K562 (cell line): ENCODE measurements at regions not wholly inside any gene's neighbourhood (a gene's known extent, or its start where the extent isn't known, plus 50 kb on each side); places are given as distances from the start of the nearest gene placed in this dataset.

Experiments
- ATAC-seq: fragments of 200-7000 bp; cut with Tn5 transposase; 3 replicates; pipeline ENCODE4 v1.9.1; 2020; ENCODE audit warnings: moderate library complexity
- BruUV-seq: library from RNA; stranded (reverse); fragments of 400-500 nt; replicated peaks from 2 replicates; lab custom pipeline; 2021; lab: Mats Ljungman, UMichigan
- CTCF ChIA-PET: fragments of 300-600 bp; formaldehyde crosslinking; extraction: SDS; loops from one replicate; lab custom pipeline; 2021; ENCODE audit warnings: low intra/inter-chr PET ratio; lab: Yijun Ruan, JAX
- POLR2A ChIA-PET: fragments of 300-600, 350-650 bp; sonication (Branson Sonifier 250); formaldehyde crosslinking; extraction: SDS; loops from one replicate; lab custom pipeline; 2021; ENCODE audit warnings: antibody characterized with exemption, inconsistent platforms; lab: Yijun Ruan, JAX
- DNase-seq, 4 experiments: peaks; one replicate each; pipeline versions ENCODE4 v3.0.0 to v3.0.0-alpha.2; 2011 to 2018; ENCODE audit warnings: low spot score in 3 of 4, mixed read lengths in 3 of 4; ENCODE audit errors: extremely low read depth in 1 of 4
- FAIRE-seq: peaks from 2 replicates; lab custom pipeline; 2011; peaks lifted over from hg19 to GRCh38; lab: Jason Lieb, UNC
- H2AFZ ChIP-seq: 2 replicates; pipeline ENCODE4 v1.6.0; 2011; ENCODE audit warnings: low read depth, low read length, control low read depth, inconsistent platforms
- H3K27ac ChIP-seq: fragments of 200-600 bp; 3 replicates; pipeline ENCODE4 v1.8.0; 2011; ENCODE audit warnings: low read depth, mild to moderate bottlenecking, control low read depth, inconsistent platforms, low read length, moderate library complexity, mixed read lengths; ENCODE audit errors: extremely low read depth
- H3K27me3 ChIP-seq, 2 experiments: fragments of 300-600 bp in 1 of 2; 2 replicates in 1 of 2; 3 replicates in 1 of 2; pipeline versions ENCODE4 v1.6.0 to v1.8.0; 2011; ENCODE audit warnings: inconsistent platforms in 2 of 2, low read length in 2 of 2, mild to moderate bottlenecking in 1 of 2, mixed read lengths in 1 of 2, moderate library complexity in 1 of 2; ENCODE audit not compliant: control insufficient read depth in 2 of 2, insufficient read depth in 2 of 2
- H3K36me3 ChIP-seq: fragments of 300-600 bp; 3 replicates; pipeline ENCODE4 v1.8.0; 2011; ENCODE audit warnings: mild to moderate bottlenecking, low read length, inconsistent platforms; ENCODE audit not compliant: control insufficient read depth, insufficient read depth
- H3K4me1 ChIP-seq, 2 experiments: fragments of 200-600 bp in 1 of 2; replicated peaks in 1 of 2; 2 replicates in 1 of 2; 3 replicates in 1 of 2; pipeline versions ENCODE4 v1.5.1 to v1.8.0; 2011; ENCODE audit warnings: inconsistent platforms in 2 of 2, low read length in 2 of 2, mild to moderate bottlenecking in 1 of 2, mixed read lengths in 1 of 2, moderate library complexity in 1 of 2; ENCODE audit not compliant: control insufficient read depth in 2 of 2, insufficient read depth in 2 of 2
- H3K4me2 ChIP-seq: 2 replicates; pipeline ENCODE4 v1.6.1; 2011; ENCODE audit warnings: low read length, control low read depth, inconsistent platforms, mixed read lengths; ENCODE audit not compliant: insufficient read depth
- H3K4me3 ChIP-seq: fragments of 200-600 bp; sonication (generic), shearing (Covaris generic); 2 replicates; pipeline ENCODE4 v1.5.1; 2016; ENCODE audit warnings: control low read depth, inconsistent platforms
- H3K79me2 ChIP-seq: fragments of 200-600 bp; 3 replicates; pipeline ENCODE4 v1.8.0; 2011; ENCODE audit warnings: low read length, inconsistent platforms; ENCODE audit not compliant: control insufficient read depth, insufficient read depth
- H3K9ac ChIP-seq, 2 experiments: 2 replicates each; pipeline versions ENCODE4 v1.6.0 to v1.6.1; 2011; ENCODE audit warnings: low read depth in 2 of 2, low read length in 2 of 2, control low read depth in 1 of 2, inconsistent platforms in 1 of 2, mild to moderate bottlenecking in 1 of 2, mixed read lengths in 1 of 2; ENCODE audit not compliant: insufficient read depth in 1 of 2
- H3K9me1 ChIP-seq: one replicate; pipeline ENCODE4 v1.6.0; 2011; ENCODE audit warnings: inconsistent platforms, mild to moderate bottlenecking, low read length, moderate library complexity; ENCODE audit not compliant: control insufficient read depth, insufficient read depth
- H3K9me3 ChIP-seq: replicated peaks from 2 replicates; pipeline ENCODE4 v1.5.1; 2011; ENCODE audit warnings: low read depth, low read length, inconsistent platforms; ENCODE audit not compliant: control insufficient read depth, insufficient read depth
- H4K20me1 ChIP-seq: replicated peaks from 2 replicates; pipeline ENCODE4 v1.6.1; 2011; ENCODE audit warnings: low read length, inconsistent platforms, mixed read lengths; ENCODE audit not compliant: control insufficient read depth, insufficient read depth
- DDX20 ChIP-seq: fragments of 450-650 bp; IDR thresholded peaks from 2 replicates; pipeline ENCODE4 v1.6.1; 2016; ENCODE audit warnings: missing genetic modification characterization, low read depth, mild to moderate bottlenecking, missing compliant biosample characterization, moderate library complexity
- DIDO1 ChIP-seq: fragments of 450-650 bp; IDR thresholded peaks from 2 replicates; pipeline ENCODE4 v1.6.1; 2016; ENCODE audit warnings: low read depth, missing biosample characterization, missing genetic modification characterization
- E4F1 ChIP-seq: fragments of 250-450 bp; sonication (Bioruptor Pico); IDR thresholded peaks from 2 replicates; pipeline ENCODE4 v1.5.0; 2021; ENCODE audit warnings: mild to moderate bottlenecking, borderline replicate concordance
- GABPA ChIP-seq: fragments of 200-800 bp; sonication (Bioruptor generic); conservative IDR thresholded peaks from 2 replicates; pipeline ENCODE4 v1.6.1; 2016; ENCODE audit warnings: low read depth, missing genetic modification characterization, missing compliant biosample characterization
- HEY1 ChIP-seq: fragments of 250-450 bp; sonication (Bioruptor Pico); IDR thresholded peaks from 2 replicates; pipeline ENCODE4 v1.5.0; 2020; ENCODE audit warnings: mild to moderate bottlenecking, moderate library complexity, borderline replicate concordance
- HMBOX1 ChIP-seq: sonication (generic); IDR thresholded peaks from 2 replicates; pipeline ENCODE4 v1.6.1; 2016
- IFI16 ChIP-seq: fragments of 250-450 bp; sonication (Bioruptor Pico); IDR thresholded peaks from 2 replicates; pipeline ENCODE4 v2.1.2; 2022; ENCODE audit warnings: mild to moderate bottlenecking, inconsistent platforms
- NKRF ChIP-seq: fragments of 450-650 bp; IDR thresholded peaks from 2 replicates; pipeline ENCODE4 v1.6.1; 2016; ENCODE audit warnings: borderline replicate concordance
- PPARD ChIP-seq: fragments of 250-450 bp; sonication (Bioruptor Pico); IDR thresholded peaks from 2 replicates; pipeline ENCODE4 v1.8.0; 2022; ENCODE audit warnings: inconsistent platforms, mild to moderate bottlenecking, moderate library complexity
- TOE1 ChIP-seq, 2 experiments: fragments of 450-650 bp in 1 of 2; sonication (generic) in 1 of 2; formaldehyde crosslinking in 1 of 2; IDR thresholded peaks; 2 replicates each; pipeline versions ENCODE4 v1.7.1 to v1.8.0; 2016 to 2022; ENCODE audit warnings: borderline replicate concordance in 2 of 2, mild to moderate bottlenecking in 2 of 2, antibody characterized with exemption in 1 of 2, inconsistent platforms in 1 of 2, low read depth in 1 of 2, missing genetic modification reagents in 1 of 2, moderate library complexity in 1 of 2
- ZNF224 ChIP-seq: sonication (generic); formaldehyde crosslinking; IDR thresholded peaks from 2 replicates; pipeline ENCODE4 v1.8.0; 2022; ENCODE audit warnings: mild to moderate bottlenecking, missing genetic modification reagents
- WGBS: fragments of 100-300 bp; shearing (Covaris generic); methylation state at CpG from one replicate; pipeline ENCODE4 v1.1.6; 2016; ENCODE audit warnings: low coverage, mixed read lengths; ENCODE audit not compliant: insufficient coverage; ENCODE audit errors: missing lambda C conversion rate; 5-methylcytosine and 5-hydroxymethylcytosine counted together
- in situ Hi-C: fragments of 300-500 bp; cut with MboI; formaldehyde crosslinking; loops from 4 replicates; pipeline ENCODE4 v1.15.0; 2018; ENCODE audit warnings: inconsistent platforms, mixed read lengths
- intact Hi-C: fragments of 100-400 bp; cut with micrococcal nuclease; formaldehyde crosslinking; loops from 2 replicates; pipeline ENCODE4 v1.14.2; 2022

GRCh38 chr11:109945626-109946321 lies 147.4 kb upstream of the ZC3H12C start:
- Histone ChIP-seq H3K9me3 (0 out of 2 replicates have a peak, but pooled peaks cover 3% of the 10 kb centered on the region), H3K27ac (peak overlapping the region; percentile 16; the same call in 1 of the 3 replicates), H3K79me2 (no peaks in the 10 kb centered on the region), H4K20me1 (no peaks in the 10 kb centered on the region), H3K4me3 (no peak overlapping the region), H3K4me2 (peak overlapping the region; percentile 54), H3K9ac (peak overlapping the region in 1 of 2 experiments; percentile 6; a peak in 1 of 4 replicates), H3K27me3 (no peaks in the 10 kb centered on the region), H3K36me3 (no peaks in the 10 kb centered on the region), H3K9me1 (no peaks in the 10 kb centered on the region), H2AFZ (peak overlapping the region; percentile 78), H3K4me1 (peaks cover 0 to 4% of the 10 kb centered on the region in 2 experiments; a peak in 2 of 5 replicates)
- WGBS: 29% methylated on average over 6 of the region's 6 CpGs
- no peak; the same call in 2 of the 3 replicates for ATAC-seq
- in situ Hi-C loops: no loop called here
- no peak for FAIRE-seq
- no peak for DNase-seq
- no TSS peak for BruUV-seq
- CTCF ChIA-PET: interaction anchor here (1.4 kb wide), 2 partner anchors 304 to 431 kb away, joined by 3 to 4 read pairs; no protein-coding TSS in a partner anchor
- intact Hi-C loops: loop anchor here (1.0 to 5.0 kb wide), 6 partner anchors 47 to 487 kb away; no protein-coding TSS in a partner anchor
- POLR2A ChIA-PET: no interaction called here
- no peak for TF ChIP-seq DIDO1
- TF ChIP-seq NKRF: no peak
- TF ChIP-seq HMBOX1: no peak
- no peak for TF ChIP-seq ZNF224 (CRISPR knock-in tag)
- TF ChIP-seq TOE1 (IDR thresholded peaks at IDR 0.05; ENCODE audit: borderline replicate concordance): no peak
- TF ChIP-seq TOE1 (CRISPR knock-in tag; IDR thresholded peaks at IDR 0.05; ENCODE audit: borderline replicate concordance, low read depth): no peak
- TF ChIP-seq PPARD (CRISPR knock-in tag): no peak
- TF ChIP-seq IFI16 (CRISPR knock-in tag): no peak
- no peak for TF ChIP-seq HEY1 (CRISPR knock-in tag)
- no peak for TF ChIP-seq GABPA (tag)
- no peak for TF ChIP-seq DDX20 (tag)
- no peak for TF ChIP-seq E4F1 (CRISPR knock-in tag)
